ENCODE measurements at regions not wholly inside any gene's neighbourhood (a gene's known extent, or its start where the extent isn't known, plus 50 kb on each side); places are given as distances from the start of the nearest gene placed in this dataset.
A peak's percentile ranks its signal among the peaks of the same experiment; 100 is the strongest.

- DNase-seq, result no peak
- H3K4me3 ChIP-seq, result no peak overlapping the region
- H3K9me3 ChIP-seq, result no peaks in the 10 kb centered on the region
- no peaks in the 10 kb centered on the region for H3K4me1 ChIP-seq
- TF ChIP-seq CTCF (IDR thresholded peaks at IDR 0.05), result no peak
- TF ChIP-seq POLR2A (IDR thresholded peaks at IDR 0.05), result no peak
- no peaks in the 10 kb centered on the region for H3K36me3 ChIP-seq
- H3K27me3 ChIP-seq, result peaks cover 0 to 49% (median 0%) of the 10 kb centered on the region in 4 donors
- no peak overlapping the region for H3K27ac ChIP-seq
- WGBS, 2 donors, result 72 to 78% methylated on average over 2 of the region's 2 CpGs
- intact Hi-C loops (cut with DNase I), result no loop called here
Observed at GRCh38 chr15:45780352-45780751, 145.5 kb downstream of the SQOR start.

GRCh38 chr15:45784656-45785055 lies 149.8 kb downstream of the SQOR start:
- DNase-seq, result no peak
- Histone ChIP-seq H3K27ac (no peak overlapping the region), H3K27me3 (peaks cover 0 to 30% (median 0%) of the 10 kb centered on the region in 4 donors), H3K4me3 (no peak overlapping the region), H3K4me1 (no peaks in the 10 kb centered on the region), H3K9me3 (no peaks in the 10 kb centered on the region), H3K36me3 (no peaks in the 10 kb centered on the region)
- intact Hi-C loops (cut with DNase I), result no loop called here
- no peak for TF ChIP-seq POLR2A (IDR thresholded peaks at IDR 0.05)
- TF ChIP-seq CTCF (IDR thresholded peaks at IDR 0.05), result no peak
- 68 to 83% methylated on average over 2 of the region's 2 CpGs for WGBS, 2 donors

- H3K27ac ChIP-seq, result no peak overlapping the region
- intact Hi-C loops (cut with DNase I), result no loop called here
- WGBS, 2 donors, result 61 to 67% methylated on average over 2 of the region's 2 CpGs
- no peak overlapping the region for H3K4me3 ChIP-seq
- DNase-seq, result no peak
- no peaks in the 10 kb centered on the region for H3K4me1 ChIP-seq
- no peak for TF ChIP-seq POLR2A (IDR thresholded peaks at IDR 0.05)
- TF ChIP-seq CTCF (IDR thresholded peaks at IDR 0.05), result no peak
- no peaks in the 10 kb centered on the region for H3K9me3 ChIP-seq
- no peaks in the 10 kb centered on the region for H3K36me3 ChIP-seq
- H3K27me3 ChIP-seq, result peaks cover 0 to 19% (median 0%) of the 10 kb centered on the region in 4 donors
Observed at GRCh38 chr15:45785897-45786296, 151.1 kb downstream of the SQOR start.

GRCh38 chr15:45790325-45790943 lies 155.6 kb downstream of the SQOR start:
- DNase-seq, result no peak
- TF ChIP-seq CTCF (IDR thresholded peaks at IDR 0.05) (peak in 4 of 6 experiments; percentile 21 to 54 (median 36)), POLR2A (IDR thresholded peaks at IDR 0.05) (no peak)
- no peaks in the 10 kb centered on the region for H3K36me3 ChIP-seq
- H3K27ac ChIP-seq, result no peak overlapping the region
- intact Hi-C loops (cut with DNase I), result loop anchor here (10.0 kb wide), 1 partner anchor 76 kb away; no protein-coding TSS in a partner anchor
- peaks cover 0 to 30% (median 0%) of the 10 kb centered on the region in 4 donors for H3K27me3 ChIP-seq
- 39 to 53% methylated on average over 4 of the region's 4 CpGs for WGBS, 2 donors
- no peaks in the 10 kb centered on the region for H3K4me1 ChIP-seq
- H3K9me3 ChIP-seq, result no peaks in the 10 kb centered on the region
- no peak overlapping the region for H3K4me3 ChIP-seq

GRCh38 chr15:45794304-45794703 lies 159.5 kb downstream of the SQOR start:
- no peak for DNase-seq
- TF ChIP-seq POLR2A (IDR thresholded peaks at IDR 0.05), result no peak
- TF ChIP-seq CTCF (IDR thresholded peaks at IDR 0.05), result no peak
- Histone ChIP-seq H3K27me3 (peaks cover 0 to 30% (median 0%) of the 10 kb centered on the region in 4 donors), H3K4me3 (no peak overlapping the region), H3K27ac (no peak overlapping the region), H3K4me1 (no peaks in the 10 kb centered on the region), H3K36me3 (no peaks in the 10 kb centered on the region), H3K9me3 (no peaks in the 10 kb centered on the region)
- intact Hi-C loops (cut with DNase I), result loop anchor here (10.0 kb wide), 1 partner anchor 80 kb away; no protein-coding TSS in a partner anchor

Measured in esophagus squamous epithelium (tissue), 5 donors.